HG03442 (cell line): ENCODE measurements at regions not wholly inside any gene's neighbourhood (a gene's known extent, or its start where the extent isn't known, plus 50 kb on each side); places are given as distances from the start of the nearest gene placed in this dataset.

Source experiments
- ATAC-seq: cut with Tn5 transposase; IDR thresholded peaks from one replicate; pipeline ENCODE4 v1.9.1; 2021; ENCODE audit warnings: mild to moderate bottlenecking, moderate library complexity; ENCODE audit not compliant: unreplicated experiment

GRCh38 chr20:4095639-4096038 is 53.0 kb upstream of the SMOX start:
- no peak for ATAC-seq

GRCh38 chr20:4091490-4092479 is 56.8 kb upstream of the SMOX start:
- ATAC-seq, result no peak

- no peak for ATAC-seq
These were observed 57.7 kb upstream of the SMOX start for GRCh38 chr20:4090756-4091489.

GRCh38 chr20:4089756-4090487 is 58.7 kb upstream of the SMOX start:
- no peak for ATAC-seq

GRCh38 chr20:4088766-4089165 is 59.9 kb upstream of the SMOX start:
- ATAC-seq, result no peak

DNA sequence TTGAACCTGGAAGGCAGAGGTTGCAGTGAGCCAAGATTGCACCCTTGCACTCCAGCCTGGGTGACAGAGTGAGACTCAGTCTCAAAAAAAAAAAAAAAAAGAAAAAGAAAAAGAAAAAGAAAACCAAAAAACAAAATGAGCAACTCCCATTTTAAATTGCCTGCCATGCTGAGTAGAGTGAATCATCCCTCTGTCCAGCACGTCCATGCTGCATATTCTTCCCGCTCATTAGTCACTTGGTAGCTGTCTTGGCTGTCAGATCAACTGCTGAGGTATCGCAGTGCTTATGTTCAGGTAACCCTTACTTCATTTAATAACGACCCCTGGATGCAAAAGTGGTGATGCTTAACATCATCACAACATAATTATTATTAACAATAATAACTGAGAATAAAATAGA is 60.7 kb upstream of the SMOX start:
- no peak for ATAC-seq

GRCh38 chr20:4086771-4087687 is 61.6 kb upstream of the SMOX start:
- ATAC-seq, result no peak

DNA sequence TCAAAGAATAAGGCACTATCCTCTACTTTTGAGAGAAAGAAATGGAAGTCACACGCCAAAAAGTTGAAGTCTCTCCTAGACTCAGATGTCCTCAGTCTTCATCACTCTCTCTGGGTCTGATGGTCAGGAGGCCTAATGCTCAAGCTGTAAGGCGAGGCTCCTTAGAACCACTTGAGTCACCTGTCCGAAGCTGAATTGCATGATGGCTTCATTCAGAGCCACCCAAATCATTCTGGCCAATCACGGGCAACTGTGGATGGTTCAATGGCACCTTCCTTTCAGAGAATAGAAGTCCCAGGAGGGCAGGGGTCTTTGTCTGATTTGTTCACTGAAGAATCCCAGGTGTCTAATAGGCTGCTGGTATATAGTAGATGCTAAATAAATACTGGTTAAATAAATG is 63.9 kb upstream of the SMOX start:
- no peak for ATAC-seq

- no peak for ATAC-seq
These were observed 64.5 kb upstream of the SMOX start for GRCh38 chr20:4084096-4084495.

DNA sequence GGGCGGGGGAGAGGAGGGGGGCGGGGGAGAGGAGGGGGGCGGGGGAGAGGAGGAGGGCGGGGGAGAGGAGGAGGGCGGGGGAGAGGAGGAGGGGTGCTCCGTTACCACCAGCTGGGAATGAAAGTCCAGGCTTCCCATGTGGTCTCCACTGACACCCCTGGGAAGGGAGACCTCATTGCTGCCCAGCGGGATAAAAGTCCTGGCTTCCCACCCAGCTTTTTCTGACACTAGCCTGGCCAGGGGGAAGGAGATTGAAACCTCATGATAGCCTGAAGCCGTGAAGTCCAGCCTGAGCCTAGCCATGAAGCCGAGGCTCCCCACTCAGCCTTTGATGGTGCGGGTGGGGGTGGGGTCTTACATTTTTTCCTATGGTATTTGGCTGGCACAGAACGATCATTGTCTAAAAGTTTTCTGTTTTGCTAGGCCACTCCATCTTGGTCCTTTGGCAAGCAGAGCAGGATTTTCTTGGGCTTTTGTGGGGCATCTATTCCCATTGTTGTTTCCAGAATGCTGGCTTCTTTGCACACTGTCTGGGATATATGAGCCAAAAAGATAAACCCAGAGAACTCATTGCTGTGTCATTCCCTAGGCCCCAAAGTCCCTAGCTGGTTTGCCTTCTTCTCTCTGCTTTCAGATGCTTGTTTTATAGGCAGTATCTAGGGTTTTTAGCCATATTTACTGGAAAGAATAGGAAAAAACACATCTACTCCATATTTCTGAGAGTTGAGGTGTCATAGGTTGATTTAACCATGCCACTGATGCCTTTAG is 65.3 kb upstream of the SMOX start:
- ATAC-seq, result no peak

DNA sequence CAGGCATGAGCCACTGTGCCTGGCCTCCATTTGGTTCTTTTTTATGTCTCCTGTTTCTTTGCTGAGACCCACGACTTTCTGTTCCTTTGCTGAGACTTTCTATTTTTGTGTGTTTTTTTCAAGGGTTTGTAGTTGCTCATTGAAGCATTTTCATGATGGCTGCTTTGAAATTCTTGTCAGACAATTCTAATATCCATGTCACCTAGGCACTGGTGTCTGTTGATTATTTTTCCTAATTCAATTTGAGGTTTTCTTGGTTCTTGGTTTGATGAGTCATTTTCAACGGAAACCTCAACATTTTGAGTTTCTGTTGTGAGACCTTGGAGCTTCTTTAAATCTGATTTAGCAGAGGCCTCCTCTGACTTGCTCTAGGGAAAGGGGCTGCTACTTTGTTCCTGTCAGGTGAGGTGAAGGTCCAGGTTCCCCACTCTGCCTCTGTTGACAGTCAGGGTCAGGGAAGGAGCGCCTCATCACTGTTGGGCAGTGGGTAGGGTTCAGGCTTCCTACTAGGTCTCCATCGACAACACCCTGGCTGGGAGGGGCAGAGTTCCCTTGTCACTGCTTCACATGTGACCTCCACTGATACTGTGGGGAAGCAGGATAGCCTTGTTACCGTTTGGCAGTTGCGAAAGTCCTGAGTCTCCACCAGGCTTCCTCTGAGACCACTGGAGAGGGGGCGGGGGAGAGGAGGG is 66.1 kb upstream of the SMOX start:
- peak; percentile 42 for ATAC-seq

- ATAC-seq, result no peak
These were observed 66.1 kb upstream of the RNF24 start for GRCh38 chr20:4081421-4081820.

DNA sequence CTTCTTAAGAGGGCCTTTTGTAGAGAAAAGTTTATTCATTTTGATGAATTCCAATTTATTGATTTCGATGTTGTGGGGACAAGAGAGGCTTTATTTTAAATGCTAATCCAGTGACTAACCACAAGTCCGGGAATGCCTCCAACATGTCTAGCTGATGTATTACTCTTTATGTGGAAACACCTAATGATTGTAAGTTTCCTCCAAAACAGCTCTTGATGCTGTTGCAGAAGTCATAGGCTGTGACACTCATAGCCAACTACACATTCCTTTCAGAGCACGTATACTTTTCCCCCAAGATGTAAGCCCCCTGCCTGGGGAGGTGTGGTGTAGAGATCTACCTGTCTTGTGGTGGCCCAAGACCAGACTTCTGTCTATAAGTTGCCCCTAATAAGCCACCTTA is 61.3 kb upstream of the RNF24 start:
- ATAC-seq, result no peak

DNA sequence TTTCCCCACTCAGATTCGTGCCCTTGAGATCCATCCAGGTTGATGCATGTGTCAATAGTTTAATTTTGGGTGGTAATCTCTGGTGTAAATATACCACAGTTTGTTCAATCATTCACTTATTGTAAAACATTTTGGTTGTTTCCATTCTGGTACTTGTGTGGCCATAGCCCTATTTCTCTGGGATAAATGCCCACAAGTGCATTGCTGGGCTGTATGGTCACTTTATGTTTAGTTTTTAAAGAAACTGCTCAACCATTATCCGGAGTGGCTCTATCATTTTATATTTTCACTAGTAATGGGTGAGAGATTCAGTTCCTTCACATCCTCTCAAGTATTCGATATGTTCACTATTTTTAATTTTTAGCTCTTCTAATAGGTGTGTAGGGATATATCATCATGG is 60.7 kb upstream of the RNF24 start:
- ATAC-seq, result no peak

DNA sequence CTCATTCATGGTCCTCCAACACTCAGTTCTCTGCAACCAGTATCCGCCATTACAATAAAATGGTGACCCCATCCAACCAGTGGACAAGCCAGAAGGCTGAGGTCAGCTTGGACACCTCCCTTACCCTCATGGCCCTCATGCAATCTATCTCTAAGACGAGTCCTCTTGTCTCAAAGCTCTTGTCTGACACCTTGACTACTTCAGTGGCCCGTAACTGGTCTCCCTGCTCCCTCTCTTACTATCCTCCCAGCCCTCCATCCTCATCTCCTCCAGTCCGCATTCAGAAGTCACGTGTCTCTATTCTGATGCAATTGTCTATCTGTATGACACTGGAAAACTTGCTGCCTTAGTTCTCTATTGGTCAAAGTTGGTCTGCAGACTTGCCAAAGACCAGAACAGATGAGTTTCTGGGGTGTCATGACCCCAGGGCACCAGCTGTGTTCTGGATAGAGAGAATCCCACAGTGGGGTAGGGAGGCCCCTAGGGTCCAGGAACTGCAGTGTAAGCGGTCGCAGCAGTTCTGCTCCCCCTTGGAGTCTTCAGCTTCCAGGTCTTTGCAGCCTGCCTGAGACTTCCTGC is 59.6 kb upstream of the RNF24 start:
- no peak for ATAC-seq

GRCh38 chr20:4073852-4074741 is 58.7 kb upstream of the RNF24 start:
- ATAC-seq, result no peak

DNA sequence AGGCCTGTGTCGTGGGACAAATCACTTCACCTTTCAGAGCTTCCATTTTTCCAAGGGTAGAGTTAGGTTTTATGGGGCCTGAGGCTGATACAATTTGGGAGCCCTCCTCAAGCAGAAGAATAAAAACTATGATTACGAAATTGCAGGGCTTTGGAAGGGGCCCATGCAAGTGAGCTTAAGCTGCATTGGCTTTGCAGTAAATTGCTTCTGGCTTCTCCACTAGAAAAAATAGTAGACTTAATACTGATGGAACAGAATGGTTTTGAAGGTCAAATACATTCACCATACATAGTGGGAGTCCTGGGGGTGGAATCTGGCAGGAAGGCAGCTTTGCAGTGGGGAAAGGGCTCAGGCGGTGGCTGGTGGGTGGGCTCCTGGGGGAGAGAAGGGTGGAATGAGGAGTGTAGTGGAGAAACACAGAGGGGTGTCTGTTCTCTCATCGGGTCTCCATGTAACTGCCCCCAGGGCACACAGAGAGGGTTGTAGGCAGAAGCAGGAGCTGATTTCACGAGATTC is 55.9 kb upstream of the RNF24 start:
- no peak for ATAC-seq
